Naive thymus-derived CD4-positive, alpha-beta T cell (primary cell): ENCODE measurements at regions not wholly inside any gene's neighbourhood (a gene's known extent, or its start where the extent isn't known, plus 50 kb on each side); places are given as distances from the start of the nearest gene placed in this dataset.
"Not testable (repeated sequence)": the region's sequence is repeated elsewhere in the genome, so short reads cannot be mapped to it uniquely, and the experiment has no call there.

Experiments
- ATAC-seq: fragments of 150-1000 bp; cut with Tn5 transposase; 2 replicates; pipeline ENCODE4 v1.10.0; 2021; ENCODE audit warnings: mild to moderate bottlenecking, moderate library complexity
- CTCF ChIA-PET: fragments of 350-600 bp; sonication (Branson Sonifier 250); formaldehyde crosslinking; loops from one replicate; lab custom pipeline; 2021; ENCODE audit warnings: antibody characterized with exemption; lab: Charles Lee
- POLR2A ChIA-PET: fragments of 350-600 bp; sonication (Branson Sonifier 250); formaldehyde crosslinking; loops from one replicate; lab custom pipeline; 2021; ENCODE audit warnings: antibody characterized with exemption, inconsistent platforms; lab: Charles Lee
- DNase-seq, 9 donors: peaks; one replicate each; pipeline versions ENCODE4 v3.0.0 to v3.0.0-alpha.2; 2020 to 2022; ENCODE audit warnings: mixed read lengths in 1 of 9
- H3K27ac ChIP-seq: one replicate; pipeline ENCODE4 v1.7.0; 2013; ENCODE audit warnings: mild to moderate bottlenecking, low read depth, low read length, moderate library complexity
- H3K27me3 ChIP-seq, 2 donors: one replicate each; pipeline ENCODE4 v1.7.0; 2013; ENCODE audit warnings: low read length in 2 of 2, mild to moderate bottlenecking in 2 of 2, moderate library complexity in 2 of 2; ENCODE audit not compliant: control insufficient read depth in 2 of 2, insufficient read depth in 2 of 2
- H3K36me3 ChIP-seq, 3 experiments: 1 replicate in 2 of 3; 2 replicates in 1 of 3; pipeline ENCODE4 v1.7.0; 2013; ENCODE audit warnings: low read length in 3 of 3, mild to moderate bottlenecking in 3 of 3, moderate library complexity in 1 of 3; ENCODE audit not compliant: insufficient read depth in 3 of 3, control insufficient read depth in 2 of 3
- H3K4me1 ChIP-seq, 2 donors: one replicate each; pipeline ENCODE4 v1.7.0; 2013; ENCODE audit warnings: low read length in 2 of 2, mild to moderate bottlenecking in 2 of 2, moderate library complexity in 1 of 2; ENCODE audit not compliant: control insufficient read depth in 2 of 2, insufficient read depth in 2 of 2
- H3K4me3 ChIP-seq: 2 replicates; pipeline ENCODE4 v1.7.0; 2013; ENCODE audit warnings: mild to moderate bottlenecking, low read length
- H3K9me3 ChIP-seq, 3 experiments: 1 replicate in 2 of 3; 2 replicates in 1 of 3; pipeline ENCODE4 v1.7.0; 2013; ENCODE audit warnings: low read length in 3 of 3; ENCODE audit not compliant: control insufficient read depth in 2 of 3
- H3K27ac Mint-ChIP-seq, 9 donors: one replicate each; pipeline ENCODE4 v1.8.0; 2020 to 2022; ENCODE audit warnings: mixed read lengths in 9 of 9, mild to moderate bottlenecking in 8 of 9, moderate library complexity in 5 of 9, inconsistent platforms in 2 of 9
- H3K27me3 Mint-ChIP-seq, 5 donors: one replicate each; pipeline ENCODE4 v1.8.0; 2021 to 2022; ENCODE audit warnings: mixed read lengths in 5 of 5, mild to moderate bottlenecking in 1 of 5
- H3K36me3 Mint-ChIP-seq, 5 donors: one replicate each; pipeline ENCODE4 v1.8.0; 2020 to 2022; ENCODE audit warnings: mixed read lengths in 5 of 5, mild to moderate bottlenecking in 3 of 5, inconsistent platforms in 1 of 5
- H3K4me1 Mint-ChIP-seq, 7 donors: one replicate each; pipeline ENCODE4 v1.8.0; 2020 to 2022; ENCODE audit warnings: mixed read lengths in 7 of 7, mild to moderate bottlenecking in 3 of 7, inconsistent platforms in 1 of 7
- H3K4me3 Mint-ChIP-seq, 10 donors: one replicate each; pipeline ENCODE4 v1.8.0; 2020 to 2022; ENCODE audit warnings: mild to moderate bottlenecking in 10 of 10, mixed read lengths in 10 of 10, moderate library complexity in 6 of 10, inconsistent platforms in 2 of 10
- H3K9me3 Mint-ChIP-seq, 11 donors: one replicate each; pipeline ENCODE4 v1.8.0; 2020 to 2022; ENCODE audit warnings: mixed read lengths in 11 of 11, mild to moderate bottlenecking in 4 of 11, inconsistent platforms in 1 of 11, moderate library complexity in 1 of 11
- intact Hi-C, 2 donors: fragments of 100-400 bp; cut with micrococcal nuclease; formaldehyde crosslinking; loops; one replicate each; pipeline ENCODE4 v1.15.1; 2023

- Histone ChIP-seq H3K27ac (no peak overlapping the region), H3K27me3 (no peaks in the 10 kb centered on the region), H3K36me3 (no peaks in the 10 kb centered on the region), H3K4me3 (no peak overlapping the region), H3K9me3 (no peaks in the 10 kb centered on the region), H3K4me1 (no peaks in the 10 kb centered on the region)
- DNase-seq (no peak), ATAC-seq (no peak)
- no peaks in the 10 kb centered on the region for H3K36me3 Mint-ChIP-seq
- no peaks in the 10 kb centered on the region for H3K27me3 Mint-ChIP-seq
- POLR2A ChIA-PET = no interaction called here
- no peak overlapping the region for H3K27ac Mint-ChIP-seq
- H3K4me3 Mint-ChIP-seq = no peak overlapping the region
- intact Hi-C loops = no loop called here
- no peaks in the 10 kb centered on the region for H3K4me1 Mint-ChIP-seq
- CTCF ChIA-PET = no interaction called here
- H3K9me3 Mint-ChIP-seq = peaks cover 0 to 21% (median 2%) of the 10 kb centered on the region in 11 donors
These were observed 1439.2 kb downstream of the ZPLD1 start for GRCh38 chr3:103873897-103874545.

GRCh38 chr3:103881809-103882208 lies 1447.0 kb downstream of the ZPLD1 start:
- peaks cover 0 to 17% (median 3%) of the 10 kb centered on the region in 11 donors for H3K9me3 Mint-ChIP-seq
- H3K36me3 ChIP-seq, CTCF ChIA-PET, ATAC-seq, H3K9me3 ChIP-seq, H3K4me3 ChIP-seq, H3K27me3 ChIP-seq, intact Hi-C loops, H3K4me1 ChIP-seq, H3K27me3 Mint-ChIP-seq, H3K4me3 Mint-ChIP-seq, H3K27ac ChIP-seq, H3K4me1 Mint-ChIP-seq, DNase-seq, H3K27ac Mint-ChIP-seq, H3K36me3 Mint-ChIP-seq, POLR2A ChIA-PET: not testable (repeated sequence)

- Mint-ChIP-seq H3K36me3 (no peaks in the 10 kb centered on the region), H3K27ac (no peak overlapping the region), H3K4me1 (no peaks in the 10 kb centered on the region), H3K27me3 (no peaks in the 10 kb centered on the region), H3K9me3 (peaks cover 0 to 2% (median 0%) of the 10 kb centered on the region in 11 donors), H3K4me3 (no peak overlapping the region)
- H3K27ac ChIP-seq = no peak overlapping the region
- no peak for DNase-seq
- CTCF ChIA-PET = no interaction called here
- H3K36me3 ChIP-seq = no peaks in the 10 kb centered on the region
- intact Hi-C loops = no loop called here
- H3K4me3 ChIP-seq = no peak overlapping the region
- no peaks in the 10 kb centered on the region for H3K9me3 ChIP-seq
- H3K4me1 ChIP-seq = no peaks in the 10 kb centered on the region
- no peak for ATAC-seq
- POLR2A ChIA-PET = no interaction called here
- H3K27me3 ChIP-seq = no peaks in the 10 kb centered on the region
These were observed 1454.9 kb downstream of the ZPLD1 start for GRCh38 chr3:103889675-103890074.

- ChIA-PET POLR2A (no interaction called here), CTCF (no interaction called here)
- peaks cover 0 to 7% (median 0%) of the 10 kb centered on the region in 11 donors for H3K9me3 Mint-ChIP-seq
- no peaks in the 10 kb centered on the region for H3K27me3 Mint-ChIP-seq
- Histone ChIP-seq H3K27me3 (no peaks in the 10 kb centered on the region), H3K9me3 (no peaks in the 10 kb centered on the region), H3K4me1 (no peaks in the 10 kb centered on the region), H3K36me3 (no peaks in the 10 kb centered on the region), H3K27ac (no peak overlapping the region), H3K4me3 (no peak overlapping the region)
- H3K4me3 Mint-ChIP-seq = no peak overlapping the region
- no peaks in the 10 kb centered on the region for H3K36me3 Mint-ChIP-seq
- intact Hi-C loops = no loop called here
- no peak overlapping the region for H3K27ac Mint-ChIP-seq
- no peaks in the 10 kb centered on the region for H3K4me1 Mint-ChIP-seq
- ATAC-seq = no peak
- DNase-seq = no peak
These were observed 1459.5 kb downstream of the ZPLD1 start for GRCh38 chr3:103894162-103894822.

GRCh38 chr3:103899328-103899727 lies 1464.5 kb downstream of the ZPLD1 start:
- no peaks in the 10 kb centered on the region for H3K9me3 ChIP-seq
- Mint-ChIP-seq H3K4me3 (no peak overlapping the region), H3K36me3 (no peaks in the 10 kb centered on the region), H3K9me3 (peaks cover 0 to 11% (median 0%) of the 10 kb centered on the region in 11 donors), H3K27me3 (no peaks in the 10 kb centered on the region), H3K27ac (no peak overlapping the region), H3K4me1 (no peaks in the 10 kb centered on the region)
- ChIA-PET CTCF (no interaction called here), POLR2A (no interaction called here)
- intact Hi-C loops = no loop called here
- H3K4me3 ChIP-seq = no peak overlapping the region
- ATAC-seq (no peak), DNase-seq (no peak)
- H3K27me3 ChIP-seq = no peaks in the 10 kb centered on the region
- no peak overlapping the region for H3K27ac ChIP-seq
- no peaks in the 10 kb centered on the region for H3K4me1 ChIP-seq
- H3K36me3 ChIP-seq = no peaks in the 10 kb centered on the region

GRCh38 chr3:103904991-103905390 lies 1461.7 kb upstream of the ALCAM start:
- Histone ChIP-seq H3K4me3 (no peak overlapping the region), H3K36me3 (no peaks in the 10 kb centered on the region), H3K27me3 (no peaks in the 10 kb centered on the region), H3K4me1 (no peaks in the 10 kb centered on the region), H3K27ac (no peak overlapping the region), H3K9me3 (no peaks in the 10 kb centered on the region)
- ChIA-PET CTCF (no interaction called here), POLR2A (no interaction called here)
- ATAC-seq (no peak), DNase-seq (no peak)
- Mint-ChIP-seq H3K4me1 (no peaks in the 10 kb centered on the region), H3K4me3 (no peak overlapping the region), H3K27ac (no peak overlapping the region), H3K36me3 (no peaks in the 10 kb centered on the region), H3K9me3 (peaks cover 0 to 11% (median 0%) of the 10 kb centered on the region in 11 donors), H3K27me3 (no peaks in the 10 kb centered on the region)
- intact Hi-C loops = no loop called here

GRCh38 chr3:103906304-103906703 lies 1460.4 kb upstream of the ALCAM start:
- Mint-ChIP-seq H3K36me3 (no peaks in the 10 kb centered on the region), H3K9me3 (peaks cover 0 to 11% (median 0%) of the 10 kb centered on the region in 11 donors), H3K27me3 (no peaks in the 10 kb centered on the region), H3K27ac (no peak overlapping the region), H3K4me1 (no peaks in the 10 kb centered on the region), H3K4me3 (no peak overlapping the region)
- no peak overlapping the region for H3K4me3 ChIP-seq
- H3K4me1 ChIP-seq = no peaks in the 10 kb centered on the region
- ATAC-seq (no peak), DNase-seq (no peak)
- intact Hi-C loops = no loop called here
- CTCF ChIA-PET = no interaction called here
- POLR2A ChIA-PET = no interaction called here
- no peaks in the 10 kb centered on the region for H3K9me3 ChIP-seq
- H3K36me3 ChIP-seq = no peaks in the 10 kb centered on the region
- H3K27ac ChIP-seq = no peak overlapping the region
- H3K27me3 ChIP-seq = no peaks in the 10 kb centered on the region
